ENCODE measurements at regions not wholly inside any gene's neighbourhood (a gene's known extent, or its start where the extent isn't known, plus 50 kb on each side); places are given as distances from the start of the nearest gene placed in this dataset.
"Not testable (repeated sequence)": the region's sequence is repeated elsewhere in the genome, so short reads cannot be mapped to it uniquely, and the experiment has no call there.

- TF ChIP-seq ZNF331 (CRISPR knock-in tag; IDR thresholded peaks at IDR 0.05; ENCODE audit: low read depth); EZH2 (IDR thresholded peaks at IDR 0.05; ENCODE audit: low read depth, unreplicated experiment); JUNB (IDR thresholded peaks at IDR 0.05; ENCODE audit: unreplicated experiment); STAT1 (IDR thresholded peaks at IDR 0.05; ENCODE audit: unreplicated experiment); POLR2AphosphoS5 (IDR thresholded peaks at IDR 0.05; ENCODE audit: low read depth); REST (IDR thresholded peaks at IDR 0.05; ENCODE audit: unreplicated experiment); EZH2phosphoT487 (IDR thresholded peaks at IDR 0.05; ENCODE audit: unreplicated experiment); CREB1 (CRISPR knock-in tag; IDR thresholded peaks at IDR 0.05; ENCODE audit: low read depth); ZNF114 (CRISPR knock-in tag; IDR thresholded peaks at IDR 0.05): not testable (repeated sequence)
- TF ChIP-seq, protein P1, sequence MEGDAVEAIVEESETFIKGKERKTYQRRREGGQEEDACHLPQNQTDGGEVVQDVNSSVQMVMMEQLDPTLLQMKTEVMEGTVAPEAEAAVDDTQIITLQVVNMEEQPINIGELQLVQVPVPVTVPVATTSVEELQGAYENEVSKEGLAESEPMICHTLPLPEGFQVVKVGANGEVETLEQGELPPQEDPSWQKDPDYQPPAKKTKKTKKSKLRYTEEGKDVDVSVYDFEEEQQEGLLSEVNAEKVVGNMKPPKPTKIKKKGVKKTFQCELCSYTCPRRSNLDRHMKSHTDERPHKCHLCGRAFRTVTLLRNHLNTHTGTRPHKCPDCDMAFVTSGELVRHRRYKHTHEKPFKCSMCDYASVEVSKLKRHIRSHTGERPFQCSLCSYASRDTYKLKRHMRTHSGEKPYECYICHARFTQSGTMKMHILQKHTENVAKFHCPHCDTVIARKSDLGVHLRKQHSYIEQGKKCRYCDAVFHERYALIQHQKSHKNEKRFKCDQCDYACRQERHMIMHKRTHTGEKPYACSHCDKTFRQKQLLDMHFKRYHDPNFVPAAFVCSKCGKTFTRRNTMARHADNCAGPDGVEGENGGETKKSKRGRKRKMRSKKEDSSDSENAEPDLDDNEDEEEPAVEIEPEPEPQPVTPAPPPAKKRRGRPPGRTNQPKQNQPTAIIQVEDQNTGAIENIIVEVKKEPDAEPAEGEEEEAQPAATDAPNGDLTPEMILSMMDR (conservative IDR thresholded peaks at IDR 0.05; ENCODE audit: low read depth in 2 of 2), result not testable (repeated sequence)
Measured at GRCh38 chr21:6043430-6044275, 4477.7 kb upstream of the TPTE start.
